HCT116 (cell line): ENCODE measurements at regions not wholly inside any gene's neighbourhood (a gene's known extent, or its start where the extent isn't known, plus 50 kb on each side); places are given as distances from the start of the nearest gene placed in this dataset.

ENCODE experiments used
- CTCF ChIP-seq, 3 experiments: fragments of 200-600 bp in 1 of 3; sonication (generic) in 1 of 3; IDR thresholded peaks in 2 of 3; conservative IDR thresholded peaks in 1 of 3; 2 replicates each; pipeline ENCODE4 v1.5.1; 2012 to 2017; ENCODE audit warnings: low read depth in 2 of 3, low read length in 2 of 3, antibody characterized with exemption in 1 of 3, borderline replicate concordance in 1 of 3, control low read depth in 1 of 3, mild to moderate bottlenecking in 1 of 3, mixed read lengths in 1 of 3, mixed run types in 1 of 3, moderate library complexity in 1 of 3; ENCODE audit not compliant: insufficient read depth in 1 of 3
- EZH2 ChIP-seq: fragments of 200-600 bp; sonication (generic); IDR thresholded peaks from 2 replicates; pipeline ENCODE4 v1.6.1; 2017; ENCODE audit warnings: antibody characterized with exemption, mixed run types

- no peak for TF ChIP-seq EZH2
- no peak for TF ChIP-seq CTCF (IDR thresholded peaks at IDR 0.05 in 2 of 3, conservative IDR thresholded peaks at IDR 0.05 in 1 of 3; ENCODE audit: borderline replicate concordance in 1 of 3, insufficient read depth in 1 of 3, low read depth in 2 of 3, low read length in 2 of 3)
Observed at GRCh38 chr18:62455222-62455621, 67.6 kb upstream of the ZCCHC2 start.
